ENCODE measurements at regions not wholly inside any gene's neighbourhood (a gene's known extent, or its start where the extent isn't known, plus 50 kb on each side); places are given as distances from the start of the nearest gene placed in this dataset.
"Not testable (repeated sequence)": the region's sequence is repeated elsewhere in the genome, so short reads cannot be mapped to it uniquely, and the experiment has no call there.

GRCh38 chr20:12740647-12741046 lies 268.1 kb upstream of the SPTLC3 start:
- no peak for ATAC-seq (replicated peaks)
- no peak overlapping the region for H3K4me3 Mint-ChIP-seq

GRCh38 chr20:12744037-12744436 lies 264.7 kb upstream of the SPTLC3 start:
- peaks cover 15% of the 10 kb centered on the region for H3K9me3 Mint-ChIP-seq
- no peaks in the 10 kb centered on the region for H3K4me1 Mint-ChIP-seq
- H3K36me3 Mint-ChIP-seq (ENCODE audit: low read depth), result no peaks in the 10 kb centered on the region
- ATAC-seq (replicated peaks), result no peak
- no peaks in the 10 kb centered on the region for H3K27me3 Mint-ChIP-seq
- H3K4me3 Mint-ChIP-seq, result no peak overlapping the region
- H3K27ac Mint-ChIP-seq, result no peak overlapping the region

More at GRCh38 chr20:12740647-12741046, 268.1 kb upstream of the SPTLC3 start:
- H3K36me3 Mint-ChIP-seq (ENCODE audit: low read depth), result no peaks in the 10 kb centered on the region
- no peaks in the 10 kb centered on the region for H3K4me1 Mint-ChIP-seq
- no peaks in the 10 kb centered on the region for H3K27me3 Mint-ChIP-seq
- H3K9me3 Mint-ChIP-seq, result peaks cover 16% of the 10 kb centered on the region
- no peak overlapping the region for H3K27ac Mint-ChIP-seq

- Mint-ChIP-seq H3K4me3 (no peak overlapping the region), H3K36me3 (ENCODE audit: low read depth) (no peaks in the 10 kb centered on the region), H3K4me1 (no peaks in the 10 kb centered on the region), H3K27me3 (peaks cover 2% of the 10 kb centered on the region), H3K27ac (no peak overlapping the region), H3K9me3 (peaks cover 9% of the 10 kb centered on the region)
- no peak for ATAC-seq (replicated peaks)
Measured at GRCh38 chr20:12748359-12748994, 260.3 kb upstream of the SPTLC3 start.

GRCh38 chr20:12750221-12750620 lies 258.6 kb upstream of the SPTLC3 start:
- H3K9me3 Mint-ChIP-seq, result peaks cover 16% of the 10 kb centered on the region
- no peaks in the 10 kb centered on the region for H3K4me1 Mint-ChIP-seq
- peaks cover 3% of the 10 kb centered on the region for H3K27me3 Mint-ChIP-seq
- no peak overlapping the region for H3K4me3 Mint-ChIP-seq
- H3K36me3 Mint-ChIP-seq (ENCODE audit: low read depth), result no peaks in the 10 kb centered on the region
- no peak for ATAC-seq (replicated peaks)
- H3K27ac Mint-ChIP-seq, result no peak overlapping the region

GRCh38 chr20:12752900-12753693 lies 255.7 kb upstream of the SPTLC3 start:
- H3K27me3 Mint-ChIP-seq; H3K27ac Mint-ChIP-seq; ATAC-seq (replicated peaks); H3K4me1 Mint-ChIP-seq; H3K36me3 Mint-ChIP-seq (ENCODE audit: low read depth); H3K4me3 Mint-ChIP-seq: not testable (repeated sequence)
- H3K9me3 Mint-ChIP-seq, result peaks cover 19% of the 10 kb centered on the region

- peaks cover 15% of the 10 kb centered on the region for H3K9me3 Mint-ChIP-seq
- H3K36me3 Mint-ChIP-seq (ENCODE audit: low read depth); H3K4me1 Mint-ChIP-seq; H3K4me3 Mint-ChIP-seq; H3K27me3 Mint-ChIP-seq; ATAC-seq (replicated peaks); H3K27ac Mint-ChIP-seq: not testable (repeated sequence)
Measured at GRCh38 chr20:12753742-12754141, 255.0 kb upstream of the SPTLC3 start.

- H3K4me3 Mint-ChIP-seq; H3K27me3 Mint-ChIP-seq; H3K4me1 Mint-ChIP-seq; H3K27ac Mint-ChIP-seq; ATAC-seq (replicated peaks); H3K36me3 Mint-ChIP-seq (ENCODE audit: low read depth); H3K9me3 Mint-ChIP-seq: not testable (repeated sequence)
Measured at GRCh38 chr20:12759493-12759892, 249.3 kb upstream of the SPTLC3 start.

GRCh38 chr20:12762725-12763124 lies 246.0 kb upstream of the SPTLC3 start:
- H3K9me3 Mint-ChIP-seq, result peaks cover 6% of the 10 kb centered on the region

GRCh38 chr20:12763406-12763805 lies 245.4 kb upstream of the SPTLC3 start:
- H3K9me3 Mint-ChIP-seq, result peaks cover 4% of the 10 kb centered on the region
- H3K4me1 Mint-ChIP-seq, result peaks cover 5% of the 10 kb centered on the region
- H3K27ac Mint-ChIP-seq, result no peak overlapping the region
- H3K4me3 Mint-ChIP-seq, result no peak overlapping the region
- no peak for ATAC-seq (replicated peaks)
- no peaks in the 10 kb centered on the region for H3K36me3 Mint-ChIP-seq (ENCODE audit: low read depth)
- H3K27me3 Mint-ChIP-seq, result no peaks in the 10 kb centered on the region

More at GRCh38 chr20:12762725-12763124, 246.0 kb upstream of the SPTLC3 start:
- Mint-ChIP-seq H3K27me3 (no peaks in the 10 kb centered on the region), H3K4me1 (peaks cover 5% of the 10 kb centered on the region), H3K4me3 (no peak overlapping the region), H3K36me3 (ENCODE audit: low read depth) (no peaks in the 10 kb centered on the region), H3K27ac (no peak overlapping the region)
- no peak for ATAC-seq (replicated peaks)

- H3K9me3 Mint-ChIP-seq, result peaks cover 4% of the 10 kb centered on the region
- H3K27ac Mint-ChIP-seq, result no peak overlapping the region
- no peaks in the 10 kb centered on the region for H3K36me3 Mint-ChIP-seq (ENCODE audit: low read depth)
- ATAC-seq (replicated peaks), result no peak
- H3K4me3 Mint-ChIP-seq, result no peak overlapping the region
- H3K27me3 Mint-ChIP-seq, result no peaks in the 10 kb centered on the region
- H3K4me1 Mint-ChIP-seq, result peaks cover 5% of the 10 kb centered on the region
Measured at GRCh38 chr20:12764053-12764452, 244.7 kb upstream of the SPTLC3 start.

GRCh38 chr20:12764851-12765250 lies 243.9 kb upstream of the SPTLC3 start:
- Mint-ChIP-seq H3K9me3 (peaks cover 4% of the 10 kb centered on the region), H3K36me3 (ENCODE audit: low read depth) (no peaks in the 10 kb centered on the region), H3K27ac (no peak overlapping the region), H3K4me1 (peaks cover 5% of the 10 kb centered on the region), H3K27me3 (no peaks in the 10 kb centered on the region), H3K4me3 (no peak overlapping the region)
- no peak for ATAC-seq (replicated peaks)

- no peaks in the 10 kb centered on the region for H3K4me1 Mint-ChIP-seq
- H3K27me3 Mint-ChIP-seq, result no peaks in the 10 kb centered on the region
- no peak overlapping the region for H3K27ac Mint-ChIP-seq
- H3K4me3 Mint-ChIP-seq, result no peak overlapping the region
- no peak for ATAC-seq (replicated peaks)
- no peaks in the 10 kb centered on the region for H3K36me3 Mint-ChIP-seq (ENCODE audit: low read depth)
- H3K9me3 Mint-ChIP-seq, result peaks cover 12% of the 10 kb centered on the region
Measured at GRCh38 chr20:12773936-12774335, 234.8 kb upstream of the SPTLC3 start.

GRCh38 chr20:12775041-12775440 lies 233.7 kb upstream of the SPTLC3 start:
- ATAC-seq (replicated peaks), result no peak
- no peaks in the 10 kb centered on the region for H3K4me1 Mint-ChIP-seq
- H3K9me3 Mint-ChIP-seq, result peaks cover 12% of the 10 kb centered on the region
- no peaks in the 10 kb centered on the region for H3K27me3 Mint-ChIP-seq
- no peak overlapping the region for H3K4me3 Mint-ChIP-seq
- no peak overlapping the region for H3K27ac Mint-ChIP-seq
- no peaks in the 10 kb centered on the region for H3K36me3 Mint-ChIP-seq (ENCODE audit: low read depth)

- H3K36me3 Mint-ChIP-seq (ENCODE audit: low read depth), result no peaks in the 10 kb centered on the region
- H3K4me3 Mint-ChIP-seq, result no peak overlapping the region
- no peak for ATAC-seq (replicated peaks)
- H3K9me3 Mint-ChIP-seq, result peaks cover 9% of the 10 kb centered on the region
- no peaks in the 10 kb centered on the region for H3K27me3 Mint-ChIP-seq
- no peak overlapping the region for H3K27ac Mint-ChIP-seq
- H3K4me1 Mint-ChIP-seq, result no peaks in the 10 kb centered on the region
Measured at GRCh38 chr20:12777016-12777415, 231.8 kb upstream of the SPTLC3 start.

- no peaks in the 10 kb centered on the region for H3K4me1 Mint-ChIP-seq
- no peak overlapping the region for H3K4me3 Mint-ChIP-seq
- ATAC-seq (replicated peaks), result no peak
- peaks cover 8% of the 10 kb centered on the region for H3K9me3 Mint-ChIP-seq
- no peak overlapping the region for H3K27ac Mint-ChIP-seq
- no peaks in the 10 kb centered on the region for H3K36me3 Mint-ChIP-seq (ENCODE audit: low read depth)
- H3K27me3 Mint-ChIP-seq, result no peaks in the 10 kb centered on the region
Measured at GRCh38 chr20:12786276-12786675, 222.5 kb upstream of the SPTLC3 start.

Measured in activated T-helper 17 cell treated with anti-CD3 and anti-CD28 coated beads, Interleukin-2, amount 50 U/mL, for 72 hours (primary cell).